Astrocyte of the cerebellum (primary cell): ENCODE measurements at regions not wholly inside any gene's neighbourhood (a gene's known extent, or its start where the extent isn't known, plus 50 kb on each side); places are given as distances from the start of the nearest gene placed in this dataset.

Source experiments
- DNase-seq: peaks from one replicate; pipeline ENCODE4 v3.0.0-alpha.2; 2011; ENCODE audit warnings: low read depth
- H3K4me3 ChIP-seq: 2 replicates; pipeline ENCODE4 v1.5.1; 2011; ENCODE audit warnings: mild to moderate bottlenecking, low read depth, low read length, moderate library complexity
- CTCF ChIP-seq: IDR thresholded peaks from 2 replicates; pipeline ENCODE4 v1.5.1; 2012; ENCODE audit warnings: low read length, low read depth, moderate library complexity, mild to moderate bottlenecking; ENCODE audit errors: missing control alignments
- in situ Hi-C: cut with HindIII; loops from 2 replicates; pipeline ENCODE4 v1.10.0; 2017; ENCODE audit warnings: low sequenced_read_pairs

- no peak for DNase-seq
- no peak overlapping the region for H3K4me3 ChIP-seq
- in situ Hi-C loops = no loop called here
- no peak for TF ChIP-seq CTCF
Measured at GRCh38 chr13:75151081-75151643, 330.8 kb downstream of the TBC1D4 start.

- in situ Hi-C loops = no loop called here
- H3K4me3 ChIP-seq = no peak overlapping the region
- DNase-seq = no peak
- TF ChIP-seq CTCF = no peak
Measured at GRCh38 chr13:75149776-75150175, 332.2 kb downstream of the TBC1D4 start.

- in situ Hi-C loops = no loop called here
- no peak overlapping the region for H3K4me3 ChIP-seq
- DNase-seq = no peak
- TF ChIP-seq CTCF = no peak
Measured at GRCh38 chr13:75147946-75148345, 334.0 kb downstream of the TBC1D4 start.

GRCh38 chr13:75146436-75146835 is 335.5 kb downstream of the TBC1D4 start:
- no peak for DNase-seq
- in situ Hi-C loops = no loop called here
- no peak for TF ChIP-seq CTCF
- H3K4me3 ChIP-seq = no peak overlapping the region

- H3K4me3 ChIP-seq = no peak overlapping the region
- in situ Hi-C loops = no loop called here
- no peak for TF ChIP-seq CTCF
- DNase-seq = no peak
Measured at GRCh38 chr13:75145927-75146326, 336.0 kb downstream of the TBC1D4 start.

- TF ChIP-seq CTCF = no peak
- DNase-seq = no peak
- H3K4me3 ChIP-seq = no peak overlapping the region
- in situ Hi-C loops = no loop called here
Measured at GRCh38 chr13:75139291-75139690, 342.7 kb downstream of the TBC1D4 start.

- TF ChIP-seq CTCF = no peak
- DNase-seq = no peak
- in situ Hi-C loops = no loop called here
- H3K4me3 ChIP-seq = no peak overlapping the region
Measured at GRCh38 chr13:75137911-75138571, 343.9 kb downstream of the TBC1D4 start.
